HG03095 (cell line): ENCODE measurements at regions not wholly inside any gene's neighbourhood (a gene's known extent, or its start where the extent isn't known, plus 50 kb on each side); places are given as distances from the start of the nearest gene placed in this dataset.
"Not testable (repeated sequence)": the region's sequence is repeated elsewhere in the genome, so short reads cannot be mapped to it uniquely, and the experiment has no call there.

Experiments
- ATAC-seq: cut with Tn5 transposase; IDR thresholded peaks from one replicate; pipeline ENCODE4 v1.9.1; 2021; ENCODE audit warnings: moderate library complexity; ENCODE audit not compliant: unreplicated experiment

- ATAC-seq, result no peak
Measured at GRCh38 chr3:109784852-109785631, 447.7 kb upstream of the DPPA4 start.

GRCh38 chr3:109803274-109803673 is 465.9 kb upstream of the DPPA4 start:
- ATAC-seq, result no peak

GRCh38 chr3:109804697-109805096 is 467.4 kb upstream of the DPPA4 start:
- no peak for ATAC-seq

GRCh38 chr3:109806929-109807328 is 469.6 kb upstream of the DPPA4 start:
- peak; percentile 70 for ATAC-seq

DNA sequence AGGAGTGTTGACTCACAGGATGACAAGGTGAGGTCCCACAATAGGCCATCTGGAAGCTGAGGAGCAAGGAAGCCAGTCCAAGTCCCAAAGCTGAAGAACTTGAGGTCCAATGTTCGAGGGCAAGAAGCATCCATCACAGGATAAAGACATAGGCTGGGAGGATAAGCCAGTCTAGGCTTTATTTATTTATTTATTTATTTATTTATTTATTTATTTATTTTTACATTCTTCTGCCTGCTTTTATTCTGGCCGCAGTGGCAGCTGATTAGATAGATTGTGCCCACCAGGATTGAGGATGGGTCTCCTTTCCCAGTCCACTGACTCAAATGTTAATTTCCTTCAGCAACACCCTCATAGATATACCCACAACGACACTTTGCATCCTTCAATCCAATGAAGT is 472.2 kb upstream of the DPPA4 start:
- no peak for ATAC-seq

DNA sequence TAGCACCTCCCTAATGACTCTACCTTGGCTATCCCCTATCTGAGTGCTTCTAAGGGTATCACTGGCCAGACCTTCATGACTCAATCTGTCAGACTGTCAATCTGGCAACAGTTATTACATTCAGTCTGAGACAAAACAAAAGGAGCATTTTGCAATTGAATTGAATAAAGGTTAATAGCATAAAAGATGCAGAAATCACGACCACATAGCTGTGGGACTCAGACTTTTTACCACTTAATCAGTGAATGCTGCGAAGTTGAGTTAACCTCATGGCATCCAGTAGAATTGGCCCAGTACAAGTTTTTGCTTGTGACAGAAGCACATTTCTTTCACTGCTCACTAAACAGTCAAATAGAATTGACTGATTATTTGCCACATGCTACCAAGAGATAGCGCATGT is 480.7 kb upstream of the DPPA4 start:
- ATAC-seq, result no peak

DNA sequence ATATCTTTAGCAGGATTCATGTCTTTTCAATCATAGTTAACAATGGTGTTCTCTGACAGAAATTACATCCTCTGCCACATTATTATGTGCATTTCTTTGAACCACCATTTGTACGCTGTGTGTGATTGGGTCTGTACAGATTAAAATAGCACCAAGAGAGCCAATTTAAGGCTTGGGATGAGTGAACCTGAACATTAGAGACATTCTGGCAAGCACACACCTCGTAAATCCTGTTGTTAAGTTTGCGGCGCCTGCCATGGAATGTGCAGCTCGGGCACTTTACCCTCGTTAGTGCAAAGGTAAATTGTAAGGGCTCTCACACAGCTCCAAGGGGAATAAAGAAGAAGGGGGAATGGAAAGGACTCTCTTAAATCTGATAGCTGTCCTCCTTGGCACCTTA is 482.4 kb upstream of the DPPA4 start:
- no peak for ATAC-seq

GRCh38 chr3:109825971-109826810 is 488.8 kb upstream of the DPPA4 start:
- no peak for ATAC-seq

DNA sequence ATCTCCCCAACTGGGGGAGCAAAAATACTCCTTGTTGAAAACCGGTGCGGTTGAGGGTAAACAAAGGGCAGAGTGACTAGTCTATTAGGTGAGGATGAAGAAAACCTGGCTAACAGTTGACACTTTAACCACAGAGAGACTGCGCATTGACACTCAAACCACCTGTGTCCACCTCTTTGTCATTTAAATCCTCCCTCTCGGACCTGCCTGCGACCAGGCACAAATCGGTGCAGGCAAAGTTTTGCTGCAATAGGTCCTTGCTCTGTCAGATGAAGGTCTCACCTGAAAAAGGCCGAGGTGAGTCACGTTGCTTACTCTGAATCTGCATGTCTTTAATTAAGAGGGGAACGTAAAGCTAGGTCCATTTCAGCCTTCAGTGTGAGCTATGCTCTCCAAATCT is 494.1 kb upstream of the DPPA4 start:
- ATAC-seq, result no peak

GRCh38 chr3:109835958-109836357 is 498.6 kb upstream of the DPPA4 start:
- no peak for ATAC-seq

GRCh38 chr3:109851854-109852253 is 514.5 kb upstream of the DPPA4 start:
- ATAC-seq, result no peak

GRCh38 chr3:109852283-109852682 is 514.9 kb upstream of the DPPA4 start:
- no peak for ATAC-seq

GRCh38 chr3:109853077-109853731 is 515.9 kb upstream of the DPPA4 start:
- ATAC-seq, result no peak

- ATAC-seq, result no peak
Measured at GRCh38 chr3:109863701-109864100, 526.4 kb upstream of the DPPA4 start.

- ATAC-seq, result no peak
Measured at GRCh38 chr3:109864452-109864851, 527.1 kb upstream of the DPPA4 start.

DNA sequence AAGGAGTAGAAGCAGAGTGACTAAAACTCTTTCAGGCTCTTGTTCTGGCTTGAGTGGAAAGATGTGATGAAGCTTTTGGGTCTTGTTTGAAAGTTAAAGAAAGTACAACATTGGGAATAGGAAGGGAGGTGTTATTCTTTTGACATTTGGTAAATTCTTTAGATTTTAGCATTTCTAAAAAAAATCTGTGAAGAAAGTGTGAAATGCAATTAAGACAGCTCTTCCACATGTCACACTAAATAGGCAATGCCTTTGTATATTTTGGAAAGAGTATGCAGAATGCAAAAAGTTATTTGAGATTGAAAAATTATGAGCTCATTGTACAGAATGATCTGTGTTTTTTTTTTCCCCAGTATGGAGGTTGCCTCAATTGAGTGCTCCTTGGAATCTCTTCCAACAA is 532.2 kb upstream of the DPPA4 start:
- no peak for ATAC-seq

DNA sequence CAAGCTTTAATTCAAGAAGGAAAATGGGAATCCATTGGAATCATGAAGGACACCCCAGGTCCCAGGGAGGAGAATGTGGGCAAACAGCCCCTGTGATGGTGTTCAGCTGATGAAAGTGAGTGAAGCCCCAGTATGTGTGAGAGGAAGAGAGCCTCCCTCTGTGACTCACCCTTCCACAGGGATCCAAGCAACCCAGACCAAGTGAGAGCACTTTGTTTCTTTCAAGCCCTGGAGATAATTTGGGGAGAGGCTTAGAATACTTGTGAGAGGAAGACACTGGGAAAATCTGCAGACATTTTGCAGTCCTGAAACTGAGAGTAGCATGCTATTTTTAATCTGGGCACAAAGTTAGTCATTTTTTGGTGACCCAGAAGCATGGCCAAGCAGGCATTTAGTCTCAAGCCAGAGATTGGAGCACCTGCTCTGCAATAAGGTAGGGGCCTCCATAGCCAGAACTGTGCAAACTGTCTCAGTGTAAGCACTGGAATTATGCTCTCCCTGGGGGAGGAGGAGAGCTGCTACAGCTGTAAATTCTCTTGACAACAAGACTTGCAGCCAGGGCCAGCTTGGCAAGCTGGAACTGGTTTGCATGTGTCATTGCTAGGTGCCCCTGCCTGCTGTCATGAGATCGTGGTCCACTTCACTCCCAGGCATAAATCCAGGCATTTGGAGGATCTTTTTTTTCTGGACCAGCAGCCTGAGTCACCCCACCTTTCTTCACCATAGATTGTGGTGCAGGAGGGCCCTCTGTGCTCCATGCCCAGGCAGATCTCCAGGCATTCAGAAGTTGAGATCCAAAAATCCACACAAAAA is 537.8 kb upstream of the DPPA4 start:
- no peak for ATAC-seq

DNA sequence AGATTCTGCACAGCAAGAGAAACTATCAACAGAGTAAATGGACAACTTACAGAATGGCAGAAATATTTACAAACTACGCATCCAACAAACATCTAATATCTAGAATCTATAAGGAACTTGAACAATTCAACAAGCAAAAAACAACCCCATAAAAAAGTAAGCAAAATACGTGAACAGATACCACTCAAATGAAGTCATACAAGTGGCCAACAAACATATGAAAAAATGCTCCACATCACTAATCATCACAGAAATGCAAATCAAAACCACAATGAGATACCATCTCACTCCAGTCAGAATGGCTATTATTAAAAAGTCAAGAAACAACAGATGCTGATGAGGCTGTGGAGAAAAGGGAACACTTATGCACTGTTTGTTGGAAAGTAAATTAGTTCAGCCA is 540.3 kb upstream of the DPPA4 start:
- ATAC-seq, result not testable (repeated sequence)

- ATAC-seq, result no peak
Measured at GRCh38 chr3:109882144-109882543, 544.8 kb upstream of the DPPA4 start.

DNA sequence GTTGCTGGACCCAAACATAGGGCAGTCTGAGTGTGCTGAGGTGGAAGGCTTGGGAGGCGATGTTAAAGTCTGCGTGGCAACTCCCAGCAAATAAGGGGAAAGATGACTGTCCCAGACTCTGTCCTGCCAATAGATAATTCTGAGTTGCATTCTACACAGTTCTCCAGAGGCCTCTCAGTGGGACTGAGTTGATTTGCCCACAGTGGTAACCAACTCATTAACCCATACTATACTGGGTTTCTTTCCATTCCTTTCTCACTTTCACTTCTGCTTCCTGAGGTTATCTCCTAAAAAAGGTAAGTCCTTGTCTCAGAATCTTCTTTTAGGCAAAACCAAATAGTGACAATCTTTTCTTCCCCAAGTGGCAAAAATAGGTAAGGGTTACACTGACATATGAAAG is 549.9 kb upstream of the DPPA4 start:
- ATAC-seq, result no peak

GRCh38 chr3:109888026-109888425 is 550.7 kb upstream of the DPPA4 start:
- ATAC-seq, result no peak
